OCI-LY3 (cell line): ENCODE measurements at regions not wholly inside any gene's neighbourhood (a gene's known extent, or its start where the extent isn't known, plus 50 kb on each side); places are given as distances from the start of the nearest gene placed in this dataset.

Experiments
- CTCF ChIP-seq: fragments of 200-600, 300-600 bp; sonication (generic); IDR thresholded peaks from 2 replicates; pipeline ENCODE4 v1.5.1; 2014; ENCODE audit warnings: antibody characterized with exemption, low read length, low read depth
- EZH2phosphoT487 ChIP-seq: fragments of 200-600 bp; shearing (Covaris generic); IDR thresholded peaks from 2 replicates; pipeline ENCODE4 v1.6.1; 2018; ENCODE audit warnings: antibody characterized with exemption, mixed run types, low read depth

- TF ChIP-seq CTCF (no peak), EZH2phosphoT487 (no peak)
Measured at GRCh38 chr5:121430538-121430937, 421.1 kb upstream of the FTMT start.
